ENCODE measurements at regions not wholly inside any gene's neighbourhood (a gene's known extent, or its start where the extent isn't known, plus 50 kb on each side); places are given as distances from the start of the nearest gene placed in this dataset.
A peak's percentile ranks its signal among the peaks of the same experiment; 100 is the strongest.

GRCh38 chr7:41035794-41036193 is 667.1 kb downstream of the INHBA start:
- FAIRE-seq, result no peak
- Histone ChIP-seq H3K4me3 (ENCODE audit: extremely low read depth in 1 of 4, insufficient read depth in 2 of 4, low read depth in 3 of 4, low read length in 4 of 4) (no peak overlapping the region), H3K23ac (ENCODE audit: insufficient read length) (no peak overlapping the region), H3K14ac (ENCODE audit: insufficient read length) (no peak overlapping the region), H2BK15ac (ENCODE audit: low read length) (no peak overlapping the region), H3K4me2 (ENCODE audit: insufficient read depth in 1 of 2, low read depth in 2 of 2, low read length in 2 of 2) (no peak overlapping the region), H3K27me3 (replicated peaks in 1 of 4; ENCODE audit: control insufficient read depth in 3 of 4, extremely low read depth in 1 of 4, insufficient read depth in 3 of 4, low read length in 3 of 4) (no peaks in the 10 kb centered on the region), H4K5ac (ENCODE audit: insufficient read length, low read depth, low read length) (no peak overlapping the region), H3K18ac (ENCODE audit: extremely low read depth, low read length) (no peak overlapping the region), H3K4me1 (replicated peaks in 1 of 4; ENCODE audit: control insufficient read depth in 3 of 4, insufficient read depth in 4 of 4, low read length in 3 of 4) (peaks cover 0 to 2% (median 0%) of the 10 kb centered on the region in 4 experiments; a peak in 1 of 7 replicates), H3K9me3 (ENCODE audit: insufficient read depth in 2 of 2, low read depth in 1 of 2, low read length in 1 of 2) (no peaks in the 10 kb centered on the region), H3K9ac (replicated peaks in 1 of 4; ENCODE audit: extremely low read depth in 1 of 4, low read depth in 3 of 4, low read length in 3 of 4) (no peak overlapping the region), H2BK12ac (ENCODE audit: low read depth, low read length) (no peak overlapping the region), H4K91ac (replicated peaks; ENCODE audit: insufficient read length, low read length) (no peak overlapping the region), H2AFZ (ENCODE audit: low read length) (no peak overlapping the region), H4K20me1 (replicated peaks in 1 of 2; ENCODE audit: control insufficient read depth in 1 of 2, insufficient read depth in 2 of 2, low read length in 2 of 2) (no peaks in the 10 kb centered on the region), H3K56ac (replicated peaks; ENCODE audit: insufficient read length, low read depth, low read length) (no peak overlapping the region), H2BK5ac (ENCODE audit: low read depth, low read length) (no peak overlapping the region), H2BK20ac (ENCODE audit: low read length) (no peak overlapping the region), H2AK5ac (ENCODE audit: low read depth, low read length) (no peak overlapping the region), H3K36me3 (ENCODE audit: control insufficient read depth in 2 of 4, insufficient read depth in 4 of 4, low read length in 3 of 4) (no peaks in the 10 kb centered on the region), H3K23me2 (ENCODE audit: low read depth, low read length) (no peaks in the 10 kb centered on the region; the same call in 1 of the 2 replicates), H4K8ac (ENCODE audit: extremely low read depth, insufficient read depth, low read length) (peak overlapping the region; percentile 29; the same call in 1 of the 2 replicates), H2BK120ac (replicated peaks; ENCODE audit: low read depth, low read length) (no peak overlapping the region), H3K27ac (ENCODE audit: low read depth, low read length) (no peak overlapping the region), H3K79me1 (ENCODE audit: low read depth, low read length) (no peaks in the 10 kb centered on the region), H3K79me2 (ENCODE audit: control insufficient read depth in 1 of 2, insufficient read depth in 2 of 2, low read length in 2 of 2) (no peaks in the 10 kb centered on the region), H3K4ac (replicated peaks; ENCODE audit: insufficient read length, low read depth, low read length) (no peak overlapping the region)
- ChIA-PET POLR2A (ENCODE audit: partially characterized antibody) (no interaction called here), CTCF (ENCODE audit: partially characterized antibody) (interaction anchor here (0.9 to 2.0 kb wide), 4 partner anchors 10 to 305 kb away, joined by 3 to 11 read pairs (median 6); no protein-coding TSS in a partner anchor)
- WGBS, 2 experiments (ENCODE audit: extremely low coverage in 1 of 2, insufficient coverage in 1 of 2, insufficient read length in 1 of 2, insufficient replicate concordance in 2 of 2, low coverage in 1 of 2, low lambda C conversion rate in 2 of 2, missing lambda C conversion rate in 1 of 2), result 91% methylated on average over 4 of the region's 4 CpGs; no CpG with 5 or more reads in 1 of the 2 experiments
- no peak for DNase-seq (ENCODE audit: low read depth in 1 of 2, low spot score in 2 of 2)
- TF ChIP-seq CREB1 (IDR thresholded peaks at IDR 0.05), result no peak
- TF ChIP-seq CHD2 (IDR thresholded peaks at IDR 0.05; ENCODE audit: low read length), result no peak
- TF ChIP-seq HDAC6 (IDR thresholded peaks at IDR 0.05; ENCODE audit: low read depth, low read length), result no peak
- no peak for TF ChIP-seq SP1 (IDR thresholded peaks at IDR 0.05; ENCODE audit: low read depth, low read length)
- no peak for TF ChIP-seq SIRT6 (IDR thresholded peaks at IDR 0.05; ENCODE audit: low read length)
- no peak for TF ChIP-seq SP2 (IDR thresholded peaks at IDR 0.05; ENCODE audit: low read length)
- no peak for TF ChIP-seq POLR2AphosphoS5 (IDR thresholded peaks at IDR 0.05; ENCODE audit: low read depth, low read length)
- TF ChIP-seq USF2 (IDR thresholded peaks at IDR 0.05; ENCODE audit: low read length), result no peak
- no peak for TF ChIP-seq PHF8 (conservative IDR thresholded peaks at IDR 0.05; ENCODE audit: low read depth, low read length)
- TF ChIP-seq JUND (IDR thresholded peaks at IDR 0.05; ENCODE audit: low read length), result no peak
- TF ChIP-seq CTCF (IDR thresholded peaks at IDR 0.05; ENCODE audit: control extremely low read depth in 1 of 3, insufficient read depth in 1 of 3, low read depth in 1 of 3, low read length in 3 of 3), result no peak
- TF ChIP-seq SRF (IDR thresholded peaks at IDR 0.05; ENCODE audit: low read depth, low read length), result no peak
